Dendritic cell treated with granulocyte-macrophage colony-stimulating factor and Interleukin-4, amounts not matched to agents 40 ng/mL and 50 ng/mL, for 4 days (primary cell): ENCODE measurements at regions not wholly inside any gene's neighbourhood (a gene's known extent, or its start where the extent isn't known, plus 50 kb on each side); places are given as distances from the start of the nearest gene placed in this dataset.
"Not testable (repeated sequence)": the region's sequence is repeated elsewhere in the genome, so short reads cannot be mapped to it uniquely, and the experiment has no call there.

ENCODE experiments used
- H3K27ac Mint-ChIP-seq: one replicate; pipeline ENCODE4 v1.8.0; 2022; ENCODE audit warnings: mild to moderate bottlenecking, mixed read lengths
- H3K27me3 Mint-ChIP-seq: one replicate; pipeline ENCODE4 v1.8.0; 2022; ENCODE audit warnings: mild to moderate bottlenecking, mixed read lengths
- H3K36me3 Mint-ChIP-seq: one replicate; pipeline ENCODE4 v1.8.0; 2022; ENCODE audit warnings: low read depth, mixed read lengths
- H3K4me1 Mint-ChIP-seq: one replicate; pipeline ENCODE4 v1.8.0; 2022; ENCODE audit warnings: low read depth, mixed read lengths
- H3K4me3 Mint-ChIP-seq: one replicate; pipeline ENCODE4 v1.8.0; 2022; ENCODE audit warnings: mild to moderate bottlenecking, moderate library complexity, mixed read lengths
- H3K9me3 Mint-ChIP-seq: one replicate; pipeline ENCODE4 v1.8.0; 2022; ENCODE audit warnings: mixed read lengths
- intact Hi-C: fragments of 100-400 bp; cut with micrococcal nuclease; formaldehyde crosslinking; loops from one replicate; pipeline ENCODE4 v1.15.0; 2022

DNA sequence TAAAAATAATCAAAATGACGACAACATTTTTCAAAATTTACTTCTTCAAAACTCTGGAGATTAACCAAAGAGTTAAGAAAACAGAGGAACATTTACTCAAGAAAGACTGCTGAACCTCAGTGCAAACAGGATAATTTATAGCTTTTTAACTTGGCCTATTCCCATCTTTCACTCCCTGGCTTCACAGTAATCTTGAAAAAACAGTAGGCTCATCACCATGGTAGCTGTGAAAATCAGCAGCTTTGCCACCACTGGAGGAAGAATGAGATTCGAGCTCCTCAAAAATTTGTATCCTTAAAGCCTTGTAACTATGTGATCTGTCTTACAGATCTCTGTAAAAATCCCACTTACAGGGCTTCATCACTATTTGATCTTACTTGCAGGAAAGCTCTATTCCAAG lies 447.7 kb upstream of the CTSO start:
- Mint-ChIP-seq H3K27ac (no peak overlapping the region), H3K27me3 (no peaks in the 10 kb centered on the region), H3K4me1 (no peaks in the 10 kb centered on the region), H3K9me3 (peaks cover 27% of the 10 kb centered on the region), H3K36me3 (no peaks in the 10 kb centered on the region), H3K4me3 (no peak overlapping the region)
- intact Hi-C loops, result no loop called here

GRCh38 chr4:156396534-156396933 lies 442.9 kb upstream of the CTSO start:
- Mint-ChIP-seq H3K27ac (no peak overlapping the region), H3K9me3 (no peaks in the 10 kb centered on the region), H3K36me3 (no peaks in the 10 kb centered on the region), H3K4me1 (no peaks in the 10 kb centered on the region), H3K4me3 (no peak overlapping the region), H3K27me3 (no peaks in the 10 kb centered on the region)
- intact Hi-C loops, result no loop called here

DNA sequence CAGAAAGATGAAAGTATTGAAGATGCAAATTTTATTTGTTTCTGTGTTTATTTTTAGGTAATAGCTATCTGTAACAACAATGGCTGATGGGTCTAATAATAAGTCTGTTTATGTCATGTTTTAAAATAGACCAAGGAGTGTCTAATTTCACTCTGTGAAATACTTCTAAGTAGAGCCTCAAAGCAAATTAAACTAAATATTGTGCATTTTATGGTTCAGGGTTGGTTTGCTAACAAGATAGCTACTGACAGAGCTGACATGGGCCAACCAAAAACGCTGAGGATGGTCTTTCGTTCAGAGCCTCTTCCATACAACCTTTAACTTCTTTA lies 437.6 kb upstream of the CTSO start:
- Mint-ChIP-seq H3K36me3 (no peaks in the 10 kb centered on the region), H3K4me1 (no peaks in the 10 kb centered on the region), H3K27me3 (no peaks in the 10 kb centered on the region), H3K4me3 (no peak overlapping the region), H3K27ac (no peak overlapping the region), H3K9me3 (no peaks in the 10 kb centered on the region)
- intact Hi-C loops, result no loop called here

DNA sequence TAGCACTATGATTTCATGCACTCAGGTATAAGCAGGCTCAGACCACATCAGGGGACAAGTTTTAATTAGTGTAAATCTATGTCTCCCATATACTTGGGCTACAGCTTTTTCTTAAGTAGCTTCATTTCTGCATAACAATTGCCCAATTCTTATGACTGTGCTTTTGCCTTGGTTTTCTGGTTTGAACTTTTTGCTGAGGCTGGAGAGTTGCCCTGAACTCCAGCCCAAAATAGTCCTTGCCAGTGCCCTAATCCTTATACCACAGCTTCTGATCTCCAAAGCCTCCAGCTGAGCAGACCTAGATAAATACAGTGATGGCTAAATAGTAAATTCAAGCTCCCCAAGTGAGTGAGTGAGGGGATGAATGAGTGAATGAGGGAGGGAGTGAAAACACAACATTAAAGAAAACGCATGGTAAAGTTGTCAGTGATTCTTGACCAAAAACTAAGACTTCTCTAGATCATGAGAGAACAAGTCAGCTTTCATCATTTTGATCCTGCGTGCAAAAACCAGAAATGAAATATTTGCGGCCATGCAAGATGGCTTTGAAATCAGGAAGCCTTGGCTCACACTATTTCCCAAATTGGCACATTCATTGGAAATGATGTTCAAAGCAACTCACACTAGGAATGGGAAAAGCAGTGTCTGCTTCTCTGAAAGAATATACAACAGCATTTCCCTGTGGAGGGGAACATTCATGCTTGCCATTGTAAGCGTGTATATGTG lies 437.1 kb upstream of the CTSO start:
- no peaks in the 10 kb centered on the region for H3K4me1 Mint-ChIP-seq
- intact Hi-C loops, result no loop called here
- no peak overlapping the region for H3K4me3 Mint-ChIP-seq
- H3K36me3 Mint-ChIP-seq, result no peaks in the 10 kb centered on the region
- no peak overlapping the region for H3K27ac Mint-ChIP-seq
- H3K9me3 Mint-ChIP-seq, result no peaks in the 10 kb centered on the region
- H3K27me3 Mint-ChIP-seq, result no peaks in the 10 kb centered on the region

DNA sequence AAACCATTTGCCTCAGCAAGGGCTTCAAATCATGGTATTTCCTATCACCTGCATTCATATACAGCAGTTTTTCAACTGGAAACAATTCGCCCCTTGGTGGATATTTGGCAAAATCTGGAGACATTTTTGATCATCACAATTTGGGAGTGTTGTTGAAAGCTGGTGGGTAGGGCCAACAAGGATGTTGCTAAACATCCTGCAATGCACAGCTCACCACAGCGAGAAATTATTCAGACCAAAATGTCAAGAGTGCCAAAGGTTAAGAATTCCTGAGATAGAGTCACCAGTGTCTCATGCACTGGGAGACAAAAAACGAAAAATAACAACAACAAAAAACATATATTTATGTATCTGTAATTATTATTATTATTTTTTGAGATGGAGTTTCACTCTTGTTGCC lies 435.2 kb upstream of the CTSO start:
- Mint-ChIP-seq H3K27ac (no peak overlapping the region), H3K36me3 (no peaks in the 10 kb centered on the region), H3K9me3 (no peaks in the 10 kb centered on the region), H3K27me3 (no peaks in the 10 kb centered on the region), H3K4me3 (no peak overlapping the region), H3K4me1 (no peaks in the 10 kb centered on the region)
- intact Hi-C loops, result no loop called here

- no peaks in the 10 kb centered on the region for H3K27me3 Mint-ChIP-seq
- no peak overlapping the region for H3K4me3 Mint-ChIP-seq
- no peaks in the 10 kb centered on the region for H3K4me1 Mint-ChIP-seq
- H3K27ac Mint-ChIP-seq, result no peak overlapping the region
- intact Hi-C loops, result no loop called here
- no peaks in the 10 kb centered on the region for H3K36me3 Mint-ChIP-seq
- H3K9me3 Mint-ChIP-seq, result no peaks in the 10 kb centered on the region
Measured at GRCh38 chr4:156378033-156378665, 424.5 kb upstream of the CTSO start.

DNA sequence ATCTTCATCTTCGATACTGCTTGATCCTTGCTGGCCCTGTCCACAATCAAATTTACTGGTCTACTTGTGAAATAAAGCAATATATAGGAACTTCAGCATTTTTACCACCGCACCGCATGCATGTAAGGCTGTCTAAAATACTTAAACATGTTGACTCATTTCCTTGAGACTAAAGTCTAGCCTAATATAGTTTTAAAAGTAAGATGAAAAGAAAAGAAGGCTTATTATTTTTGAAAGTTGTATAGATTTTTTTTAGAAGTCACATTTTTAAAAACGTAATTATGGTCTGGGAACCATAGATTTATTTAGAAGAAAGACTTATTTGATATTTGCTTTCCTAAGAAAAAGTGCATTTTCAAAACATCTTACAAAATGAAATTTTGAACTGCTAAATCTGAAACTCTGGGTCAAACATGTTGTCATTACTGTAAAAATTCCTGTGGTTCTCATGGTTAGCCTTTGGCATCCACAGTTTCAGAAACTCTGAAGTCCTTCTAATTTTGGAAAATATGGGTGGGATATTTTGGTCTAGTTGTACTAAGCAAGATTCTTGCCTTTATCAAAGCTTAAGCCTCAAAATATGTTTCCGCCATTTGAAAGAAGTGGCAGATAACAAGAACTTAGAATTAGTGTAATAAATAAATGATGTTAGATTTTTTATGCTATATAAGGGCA lies 423.5 kb upstream of the CTSO start:
- H3K4me3 Mint-ChIP-seq, result no peak overlapping the region
- intact Hi-C loops, result no loop called here
- no peak overlapping the region for H3K27ac Mint-ChIP-seq
- H3K36me3 Mint-ChIP-seq, result no peaks in the 10 kb centered on the region
- H3K27me3 Mint-ChIP-seq, result no peaks in the 10 kb centered on the region
- H3K9me3 Mint-ChIP-seq, result no peaks in the 10 kb centered on the region
- no peaks in the 10 kb centered on the region for H3K4me1 Mint-ChIP-seq

DNA sequence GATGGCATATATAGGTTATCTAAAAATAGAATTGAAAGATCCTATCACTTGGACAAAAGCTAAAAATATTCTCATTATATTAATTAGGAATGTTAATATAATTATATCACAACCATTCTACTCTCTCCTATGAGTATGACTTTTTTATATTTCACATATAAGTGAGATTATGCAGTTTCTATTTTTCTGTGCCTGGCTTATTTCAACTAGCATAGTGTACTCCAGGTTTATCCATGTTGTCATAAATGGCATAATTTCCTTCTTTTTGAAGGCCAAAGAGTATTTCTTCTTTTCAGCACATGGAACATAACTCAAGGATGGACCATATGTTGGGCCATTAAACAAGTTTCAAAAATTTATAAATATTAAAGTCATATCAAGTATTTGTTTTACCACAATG lies 421.2 kb upstream of the CTSO start:
- H3K9me3 Mint-ChIP-seq, result peaks cover under 1% of the 10 kb centered on the region
- H3K27ac Mint-ChIP-seq, result no peak overlapping the region
- intact Hi-C loops, result no loop called here
- no peaks in the 10 kb centered on the region for H3K4me1 Mint-ChIP-seq
- H3K36me3 Mint-ChIP-seq, result no peaks in the 10 kb centered on the region
- H3K4me3 Mint-ChIP-seq, result no peak overlapping the region
- H3K27me3 Mint-ChIP-seq, result no peaks in the 10 kb centered on the region

GRCh38 chr4:156374069-156374468 lies 420.4 kb upstream of the CTSO start:
- H3K27ac Mint-ChIP-seq, result no peak overlapping the region
- intact Hi-C loops, result no loop called here
- H3K36me3 Mint-ChIP-seq, result no peaks in the 10 kb centered on the region
- H3K27me3 Mint-ChIP-seq, result no peaks in the 10 kb centered on the region
- H3K9me3 Mint-ChIP-seq, result peaks cover 9% of the 10 kb centered on the region
- H3K4me1 Mint-ChIP-seq, result no peaks in the 10 kb centered on the region
- H3K4me3 Mint-ChIP-seq, result no peak overlapping the region

DNA sequence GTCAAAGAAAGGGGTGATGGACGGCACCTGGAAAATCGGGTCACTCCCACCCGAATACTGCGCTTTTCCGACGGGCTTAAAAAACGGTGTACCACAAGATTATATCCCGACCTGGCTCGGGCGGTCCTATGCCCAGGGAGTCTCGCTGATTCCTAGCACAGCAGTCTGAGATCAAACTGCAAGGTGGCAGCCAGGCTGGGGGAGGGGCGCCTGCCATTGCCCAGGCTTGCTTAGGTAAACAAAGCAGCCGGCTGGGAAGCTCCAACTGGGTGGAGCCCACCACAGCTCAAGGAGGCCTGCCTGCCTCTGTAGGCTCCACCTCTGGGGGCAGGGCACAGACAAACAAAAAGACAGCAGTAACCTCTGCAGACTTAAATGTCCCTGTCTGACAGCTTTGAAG lies 413.8 kb upstream of the CTSO start:
- peaks cover 26% of the 10 kb centered on the region for H3K9me3 Mint-ChIP-seq
- H3K27ac Mint-ChIP-seq, H3K4me3 Mint-ChIP-seq, intact Hi-C loops, H3K4me1 Mint-ChIP-seq, H3K36me3 Mint-ChIP-seq, H3K27me3 Mint-ChIP-seq: not testable (repeated sequence)

GRCh38 chr4:156362581-156362980 lies 408.9 kb upstream of the CTSO start:
- Mint-ChIP-seq H3K27me3 (no peaks in the 10 kb centered on the region), H3K36me3 (no peaks in the 10 kb centered on the region), H3K4me1 (no peaks in the 10 kb centered on the region), H3K4me3 (no peak overlapping the region), H3K9me3 (peaks cover 5% of the 10 kb centered on the region), H3K27ac (no peak overlapping the region)
- intact Hi-C loops, result no loop called here

DNA sequence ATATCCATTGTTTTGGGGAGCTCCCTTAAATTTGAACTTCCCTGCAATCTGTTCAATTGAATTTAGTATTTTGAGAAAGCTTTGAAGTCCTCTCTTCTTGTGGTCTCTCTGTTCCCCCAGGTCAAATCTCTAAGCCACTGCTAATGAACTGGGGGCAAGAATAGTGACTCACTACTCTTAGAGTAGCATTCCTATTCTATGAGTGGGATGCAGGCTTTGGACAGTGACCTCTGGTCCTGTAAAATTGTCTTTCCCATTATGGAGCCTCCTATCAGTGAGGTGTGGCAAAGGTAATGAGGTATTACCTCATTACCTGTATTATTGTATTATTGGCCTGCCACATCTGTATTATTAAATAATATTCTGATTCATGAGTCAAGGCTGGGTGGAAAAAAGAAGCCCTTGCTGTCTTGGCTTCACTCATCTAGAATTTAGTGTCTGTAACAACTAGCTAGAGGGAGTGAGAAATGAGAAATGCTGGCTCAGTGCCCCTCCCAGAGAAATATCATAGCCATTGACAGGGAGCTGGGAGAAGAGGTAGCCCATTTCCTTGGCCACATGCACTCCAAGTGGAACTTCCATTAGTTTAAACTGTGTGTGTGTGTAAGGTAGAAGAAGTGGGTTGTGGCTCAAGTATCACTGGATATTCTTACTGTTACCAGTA lies 393.9 kb upstream of the CTSO start:
- Mint-ChIP-seq H3K27ac (no peak overlapping the region), H3K27me3 (no peaks in the 10 kb centered on the region), H3K36me3 (no peaks in the 10 kb centered on the region), H3K4me3 (no peak overlapping the region), H3K9me3 (no peaks in the 10 kb centered on the region), H3K4me1 (no peaks in the 10 kb centered on the region)
- intact Hi-C loops, result no loop called here

DNA sequence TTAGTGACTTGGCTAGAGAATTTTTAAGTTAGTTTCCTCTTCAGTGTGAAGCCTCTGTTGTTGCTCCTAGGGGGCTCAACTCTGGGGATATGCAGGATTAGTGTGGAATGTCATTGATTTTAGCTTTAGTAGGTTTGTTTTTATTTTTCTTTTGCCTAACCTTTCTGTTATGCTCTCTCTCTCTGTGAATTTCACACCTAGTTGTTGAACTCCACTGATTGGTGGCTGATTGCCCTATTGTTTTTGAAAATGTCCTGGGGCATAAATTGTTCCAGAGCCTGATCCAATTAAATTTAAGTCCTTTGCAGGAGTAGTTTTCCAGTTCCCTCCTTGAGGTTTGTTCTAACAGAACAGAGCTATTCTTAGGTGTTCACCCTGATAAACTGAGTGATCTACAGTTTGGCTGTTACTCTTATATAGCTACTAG lies 393.3 kb upstream of the CTSO start:
- H3K36me3 Mint-ChIP-seq, result no peaks in the 10 kb centered on the region
- no peaks in the 10 kb centered on the region for H3K9me3 Mint-ChIP-seq
- H3K27me3 Mint-ChIP-seq, result no peaks in the 10 kb centered on the region
- intact Hi-C loops, result no loop called here
- H3K27ac Mint-ChIP-seq, result no peak overlapping the region
- no peaks in the 10 kb centered on the region for H3K4me1 Mint-ChIP-seq
- H3K4me3 Mint-ChIP-seq, result no peak overlapping the region

GRCh38 chr4:156344397-156344796 lies 390.7 kb upstream of the CTSO start:
- no peak overlapping the region for H3K27ac Mint-ChIP-seq
- H3K4me3 Mint-ChIP-seq, result no peak overlapping the region
- no peaks in the 10 kb centered on the region for H3K9me3 Mint-ChIP-seq
- H3K4me1 Mint-ChIP-seq, result no peaks in the 10 kb centered on the region
- H3K27me3 Mint-ChIP-seq, result no peaks in the 10 kb centered on the region
- H3K36me3 Mint-ChIP-seq, result no peaks in the 10 kb centered on the region
- intact Hi-C loops, result no loop called here
